RWPE1 (cell line): ENCODE measurements at regions not wholly inside any gene's neighbourhood (a gene's known extent, or its start where the extent isn't known, plus 50 kb on each side); places are given as distances from the start of the nearest gene placed in this dataset.
"Not testable (repeated sequence)": the region's sequence is repeated elsewhere in the genome, so short reads cannot be mapped to it uniquely, and the experiment has no call there.

ENCODE experiments used
- CTCF ChIA-PET: fragments of 350-600 bp; sonication (Branson Sonifier 250); formaldehyde crosslinking; extraction: SDS; loops from one replicate; lab custom pipeline; 2021; lab: Yijun Ruan, JAX
- POLR2A ChIA-PET: fragments of 400-600 bp; formaldehyde crosslinking; extraction: SDS; loops from one replicate; lab custom pipeline; 2020; ENCODE audit warnings: antibody characterized with exemption; ENCODE audit not compliant: low non-redundant PET; lab: Yijun Ruan, JAX
- DNase-seq: peaks from one replicate; pipeline ENCODE4 v3.0.0; 2012; ENCODE audit warnings: low spot score
- H3K27ac ChIP-seq: fragments of 450-650 bp; 2 replicates; pipeline ENCODE4 v1.5.1; 2017
- CTCF ChIP-seq: fragments of 450-650 bp; conservative IDR thresholded peaks from 2 replicates; pipeline ENCODE4 v1.5.1; 2017; ENCODE audit warnings: low read depth, mild to moderate bottlenecking

GRCh38 chr2:239731422-239731821 lies 293.7 kb downstream of the NDUFA10 start:
- DNase-seq: no peak
- POLR2A ChIA-PET: no interaction called here
- CTCF ChIA-PET: interaction anchor here (0.6 to 0.7 kb wide), 2 partner anchors 519 to 544 kb away, joined by 3 to 4 read pairs; no protein-coding TSS in a partner anchor
- H3K27ac ChIP-seq: no peak overlapping the region
- TF ChIP-seq CTCF: no peak

- no peak for DNase-seq
- no peak for TF ChIP-seq CTCF
- CTCF ChIA-PET: interaction anchor here (0.6 to 0.7 kb wide), 2 partner anchors 518 to 543 kb away, joined by 3 to 4 read pairs; no protein-coding TSS in a partner anchor
- H3K27ac ChIP-seq: no peak overlapping the region
- POLR2A ChIA-PET: no interaction called here
Measured at GRCh38 chr2:239730897-239731296, 294.2 kb downstream of the NDUFA10 start.

GRCh38 chr2:239730567-239730882 lies 294.6 kb downstream of the NDUFA10 start:
- POLR2A ChIA-PET, H3K27ac ChIP-seq, CTCF ChIA-PET, DNase-seq: not testable (repeated sequence)

GRCh38 chr2:239729681-239730566 lies 295.2 kb downstream of the NDUFA10 start:
- H3K27ac ChIP-seq: no peak overlapping the region
- ChIA-PET CTCF (no interaction called here), POLR2A (no interaction called here)
- no peak for DNase-seq
- TF ChIP-seq CTCF: no peak

- TF ChIP-seq CTCF: no peak
- ChIA-PET CTCF (no interaction called here), POLR2A (no interaction called here)
- H3K27ac ChIP-seq: no peak overlapping the region
- DNase-seq: no peak
Measured at GRCh38 chr2:239729151-239729550, 296.0 kb downstream of the NDUFA10 start.

- POLR2A ChIA-PET: no interaction called here
- DNase-seq: no peak
- no peak for TF ChIP-seq CTCF
- no peak overlapping the region for H3K27ac ChIP-seq
- CTCF ChIA-PET: no interaction called here
Measured at GRCh38 chr2:239728751-239729150, 296.4 kb downstream of the NDUFA10 start.

GRCh38 chr2:239727776-239728600 lies 297.2 kb downstream of the NDUFA10 start:
- POLR2A ChIA-PET: no interaction called here
- DNase-seq: no peak
- CTCF ChIA-PET: no interaction called here
- no peak for TF ChIP-seq CTCF
- no peak overlapping the region for H3K27ac ChIP-seq
